NCI-H1417 (cell line): ENCODE measurements at regions not wholly inside any gene's neighbourhood (a gene's known extent, or its start where the extent isn't known, plus 50 kb on each side); places are given as distances from the start of the nearest gene placed in this dataset.
"Not testable (repeated sequence)": the region's sequence is repeated elsewhere in the genome, so short reads cannot be mapped to it uniquely, and the experiment has no call there.

Experiments used
- DNase-seq, 3 experiments: peaks; one replicate each; lab custom pipeline; 2025; lab: John Stamatoyannopoulos, UW

DNA sequence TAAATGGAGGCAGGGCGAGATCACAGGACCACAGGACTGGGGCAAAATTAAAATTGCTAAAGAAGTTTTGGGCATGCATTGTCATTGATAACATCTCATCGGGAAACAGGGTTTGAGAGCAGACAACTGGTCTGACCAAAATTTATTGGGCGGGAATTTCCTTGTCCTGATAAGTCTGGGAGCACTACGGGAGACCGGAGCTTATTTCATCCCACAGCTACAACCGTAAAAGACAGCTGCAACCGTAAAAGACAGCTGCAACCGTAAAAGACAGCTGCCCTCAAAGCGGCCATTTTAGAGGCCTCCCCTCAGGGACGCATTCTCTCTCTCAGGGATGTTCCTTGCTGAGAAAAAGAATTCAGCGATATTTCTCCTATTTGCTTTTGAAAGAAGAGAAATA, 170.4 kb upstream of the NPAP1 start:
- not testable (repeated sequence) for DNase-seq

DNA sequence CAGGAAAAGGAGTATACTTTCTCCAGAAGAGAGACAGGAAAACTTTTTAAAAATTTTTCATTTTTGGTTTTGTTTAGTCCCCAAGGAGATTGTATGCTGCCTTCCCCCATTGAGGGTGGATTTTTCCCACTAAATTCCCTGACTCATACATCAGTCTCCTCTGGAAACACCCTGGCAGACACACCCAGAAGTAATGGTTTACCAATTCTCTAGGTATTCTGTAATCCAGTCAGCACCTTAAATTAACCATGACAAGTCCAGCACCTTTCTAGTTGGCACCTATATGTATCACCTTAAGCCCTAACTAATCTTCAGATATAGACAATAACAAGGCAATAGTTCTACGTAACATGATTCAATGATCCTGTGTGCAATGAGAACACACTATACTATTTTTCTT, 165.9 kb upstream of the NPAP1 start:
- DNase-seq, result not testable (repeated sequence)

DNA sequence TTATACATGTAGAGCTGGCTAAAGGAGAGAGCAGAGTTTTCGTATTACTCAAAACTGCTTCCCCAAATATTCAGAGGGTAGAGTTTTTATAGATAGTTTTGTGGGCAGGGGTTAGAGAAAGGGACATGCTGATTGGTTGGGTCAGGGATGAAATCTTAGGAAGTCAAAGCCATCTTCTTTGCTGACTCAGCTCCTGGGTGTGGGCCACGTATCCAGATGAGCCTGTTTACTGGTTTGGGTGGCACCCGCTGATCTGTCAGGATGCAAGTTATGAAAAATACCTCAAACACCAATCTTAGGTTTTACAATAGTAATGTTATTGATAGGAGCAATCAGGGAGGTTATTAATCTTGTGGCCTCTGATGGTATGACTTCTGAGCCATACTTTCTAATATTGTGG, 164.0 kb upstream of the NPAP1 start:
- DNase-seq, result not testable (repeated sequence)

DNA sequence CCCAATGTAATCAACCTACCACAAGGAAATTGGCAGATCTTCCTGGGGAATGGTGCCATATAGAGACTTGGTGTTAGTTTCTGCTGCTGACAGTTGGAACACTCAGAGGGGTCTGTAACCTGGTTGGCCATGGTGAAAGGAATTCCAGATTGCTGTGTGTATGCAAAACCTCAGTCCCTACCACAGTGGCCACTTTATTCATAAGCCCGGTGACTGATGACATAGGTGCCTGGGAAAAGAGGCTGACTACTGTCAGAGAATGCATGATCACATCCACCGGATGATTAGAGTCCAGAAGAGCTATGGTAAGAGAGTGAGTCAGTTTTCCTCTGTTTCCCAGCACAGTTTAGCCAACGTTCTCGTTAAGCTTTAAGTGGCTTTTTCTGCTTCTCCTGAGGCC, 156.8 kb upstream of the NPAP1 start:
- not testable (repeated sequence) for DNase-seq

DNA sequence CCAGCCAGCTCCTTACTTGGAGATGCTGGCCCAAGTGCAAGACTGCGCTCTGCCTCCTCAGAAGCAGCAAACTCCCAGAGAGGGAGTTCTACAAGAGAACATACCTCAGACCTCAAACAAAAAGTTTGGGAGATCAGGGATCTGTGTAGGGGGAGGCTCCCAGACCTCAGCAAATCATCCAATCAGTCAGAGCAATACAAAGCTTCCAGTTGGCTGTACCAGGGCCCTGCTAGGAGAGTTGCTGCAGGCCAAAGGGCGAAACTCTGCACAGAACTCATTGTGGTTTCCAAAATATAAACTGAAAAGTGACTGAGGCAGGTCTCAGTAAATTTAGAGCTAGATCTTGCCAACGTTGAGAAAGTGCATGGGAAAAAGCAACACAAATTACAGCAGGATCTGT, 144.3 kb upstream of the NPAP1 start:
- DNase-seq, result not testable (repeated sequence)

DNA sequence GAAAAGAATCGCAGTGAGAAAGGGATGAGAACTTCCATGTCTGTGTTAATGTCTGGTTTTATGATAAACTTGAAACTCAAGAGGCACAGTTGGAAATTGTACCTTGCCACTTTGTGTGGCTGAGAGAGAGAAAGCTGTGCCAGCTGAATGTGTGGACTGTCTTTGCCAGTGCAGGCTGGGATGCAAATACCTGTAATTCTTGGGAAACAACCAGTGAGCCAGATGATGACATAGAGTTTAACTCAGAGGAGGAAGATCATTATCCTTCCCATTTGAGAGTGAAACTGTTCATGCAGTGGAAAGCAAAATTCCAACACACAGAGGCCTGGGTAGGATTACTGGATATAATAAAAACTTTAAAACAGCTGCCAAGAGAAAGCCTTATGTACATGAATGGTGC, 141.5 kb upstream of the NPAP1 start:
- DNase-seq, result not testable (repeated sequence)

DNA sequence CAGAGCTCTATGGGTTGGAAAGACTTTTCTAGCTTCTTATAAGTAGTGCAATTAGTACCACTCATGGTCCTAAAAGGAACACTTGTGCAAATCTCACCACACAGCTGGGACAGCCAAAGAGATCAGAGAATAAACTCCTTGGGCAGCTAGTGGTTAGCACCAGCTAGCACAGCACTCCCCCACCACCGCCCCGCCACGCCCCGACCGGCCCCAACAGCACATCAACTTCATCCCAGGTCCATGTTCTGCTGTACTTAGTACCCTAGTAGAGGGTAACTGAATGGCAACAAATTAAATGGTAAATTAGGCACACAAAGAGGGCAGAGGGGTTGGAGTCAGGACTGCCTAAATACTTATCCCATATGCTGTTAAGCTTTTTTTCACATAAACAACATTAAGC, 118.3 kb upstream of the NPAP1 start:
- not testable (repeated sequence) for DNase-seq

DNA sequence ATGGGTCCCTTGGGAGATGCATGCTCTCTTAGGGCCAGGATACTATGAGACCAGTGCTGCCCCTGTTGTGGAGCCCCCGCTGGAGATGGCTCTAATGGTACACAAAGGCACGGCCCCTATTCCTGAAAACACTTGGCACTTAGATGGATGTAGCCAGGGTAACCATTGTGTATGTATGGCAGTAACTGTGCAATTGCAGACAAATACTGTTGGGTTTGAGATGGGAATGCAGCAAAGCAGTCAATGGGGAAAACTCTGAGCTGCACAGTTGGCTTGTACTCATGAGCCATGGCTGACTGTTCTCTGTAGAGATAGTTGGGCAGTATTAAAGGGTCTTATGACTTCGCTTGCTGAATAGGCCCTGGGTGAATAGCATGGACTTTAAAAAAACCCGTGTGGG, 67.9 kb upstream of the NPAP1 start:
- no peak for DNase-seq

DNA sequence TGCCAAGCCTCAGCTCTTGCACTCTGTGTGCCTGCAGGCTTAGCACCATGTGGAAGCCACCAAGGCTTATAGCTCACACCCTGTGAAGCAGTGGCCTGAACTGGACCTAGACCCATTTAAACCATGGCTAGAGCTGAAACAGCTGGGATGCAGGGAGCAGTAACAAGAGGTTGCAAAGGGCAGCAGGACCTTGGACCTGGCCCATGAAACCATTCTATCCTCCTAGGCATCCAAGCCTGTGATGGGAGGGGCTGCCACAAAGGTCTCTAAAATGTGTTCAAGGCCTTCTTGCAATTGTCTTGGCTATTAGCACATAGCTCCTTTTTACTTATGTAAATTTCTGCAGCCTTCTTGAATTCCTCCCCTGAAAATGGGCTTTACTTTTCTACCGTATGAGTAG, 57.9 kb upstream of the NPAP1 start:
- no peak for DNase-seq

DNA sequence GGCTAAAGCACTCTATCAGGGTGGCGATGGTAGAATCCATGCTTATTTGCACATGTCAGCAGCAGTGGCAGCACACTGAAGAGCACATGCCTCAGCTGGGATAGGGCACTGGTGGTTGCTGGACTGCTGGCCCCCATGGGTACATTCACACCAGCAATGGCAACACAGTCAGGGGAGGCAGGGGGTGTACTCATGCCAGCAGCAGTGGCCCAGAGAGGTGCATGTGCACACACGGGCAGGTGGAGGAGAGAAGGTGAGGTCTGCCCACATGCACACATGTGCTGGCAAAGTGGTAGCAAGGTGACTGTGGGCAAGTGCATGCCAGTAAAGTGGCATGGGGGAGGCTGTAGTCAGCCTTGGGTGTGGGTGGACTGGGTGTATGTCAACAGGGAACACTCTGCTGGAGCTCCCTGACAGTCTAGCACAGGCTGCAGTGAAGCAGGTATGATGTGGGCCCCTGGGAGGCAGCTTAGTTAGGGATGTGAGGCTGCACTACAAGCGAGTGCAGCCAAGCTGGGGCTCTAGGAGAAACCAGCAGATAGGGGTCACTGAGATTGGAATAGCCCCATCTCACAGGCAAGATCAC, 53.9 kb upstream of the NPAP1 start:
- no peak for DNase-seq
